T-helper 1 cell treated with Interleukin-12 subunit alpha and Interleukin-12 subunit beta and Interleukin-4 antibody, amounts not matched to agents 30 ng/mL and 1 ng/mL, for 36 hours (primary cell): ENCODE measurements at regions not wholly inside any gene's neighbourhood (a gene's known extent, or its start where the extent isn't known, plus 50 kb on each side); places are given as distances from the start of the nearest gene placed in this dataset.
"Not testable (repeated sequence)": the region's sequence is repeated elsewhere in the genome, so short reads cannot be mapped to it uniquely, and the experiment has no call there.

Experiments
- intact Hi-C: fragments of 100-400 bp; cut with micrococcal nuclease; formaldehyde crosslinking; loops from one replicate; pipeline ENCODE4 v1.15.1; 2024

DNA sequence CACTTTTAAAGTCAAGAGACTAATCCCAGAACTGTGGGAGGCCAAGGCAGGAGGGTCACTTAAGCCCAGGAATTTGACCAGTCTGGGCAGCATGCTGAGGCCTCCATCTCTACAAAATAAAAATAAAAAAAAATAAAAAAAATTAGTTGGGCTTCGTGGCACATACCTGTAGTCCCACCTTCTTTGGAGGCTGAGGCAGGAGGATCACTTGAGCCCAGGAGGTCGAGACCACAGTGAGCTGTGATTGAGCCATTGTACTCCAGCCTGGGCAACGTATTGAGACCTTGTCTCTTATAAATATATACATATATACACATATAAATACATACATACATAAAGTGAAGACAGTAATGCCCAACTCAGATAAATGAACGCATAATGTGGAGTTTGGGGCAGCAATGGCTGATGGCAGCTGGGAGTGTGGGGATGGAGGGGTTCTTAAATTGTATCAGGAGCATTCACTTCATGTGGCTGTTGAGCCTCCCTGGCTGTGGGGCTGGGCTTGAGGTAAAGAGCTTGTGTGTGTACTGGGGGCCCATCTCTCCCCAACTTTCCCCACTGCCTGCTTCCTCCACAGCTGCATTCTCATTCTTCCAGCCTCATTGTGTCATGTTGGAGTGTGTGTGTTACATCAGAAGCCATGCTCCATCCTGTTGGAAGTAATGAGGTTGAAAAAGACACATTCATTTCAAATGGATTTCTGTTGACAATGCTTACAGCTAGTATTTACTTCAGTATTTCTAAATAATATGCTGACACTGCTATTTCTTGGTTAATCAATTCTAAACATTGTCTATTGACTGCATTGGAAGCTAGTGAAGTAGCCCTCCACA is 96.5 kb upstream of the HS6ST1 start:
- intact Hi-C loops, result no loop called here

GRCh38 chr2:128415779-128416061 is 97.1 kb upstream of the HS6ST1 start:
- intact Hi-C loops, result no loop called here

GRCh38 chr2:128416109-128416785 is 97.6 kb upstream of the HS6ST1 start:
- intact Hi-C loops, result no loop called here

- intact Hi-C loops, result no loop called here
Observed at GRCh38 chr2:128416806-128417205, 98.1 kb upstream of the HS6ST1 start.

DNA sequence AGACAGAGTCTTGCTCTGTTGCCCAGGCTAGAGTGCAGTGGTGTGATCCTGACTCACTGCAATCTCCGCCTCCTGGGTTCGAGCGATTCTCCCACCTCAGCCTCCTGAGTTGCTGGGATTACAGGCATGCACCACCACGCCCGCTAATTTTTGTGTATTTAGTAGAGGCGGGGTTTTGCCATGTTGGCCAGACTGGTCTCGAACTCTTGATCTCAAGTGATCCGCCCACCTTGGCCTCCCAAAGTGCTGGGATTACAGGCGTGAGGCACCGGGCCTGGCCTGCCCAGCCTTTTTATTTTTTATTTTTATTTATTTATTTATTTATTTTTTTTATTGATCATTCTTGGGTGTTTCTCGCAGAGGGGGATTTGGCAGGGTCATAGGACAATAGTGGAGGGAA is 98.6 kb upstream of the HS6ST1 start:
- intact Hi-C loops, result not testable (repeated sequence)

- intact Hi-C loops, result no loop called here
Observed at GRCh38 chr2:128420131-128420530, 101.5 kb upstream of the HS6ST1 start.

GRCh38 chr2:128420776-128421175 is 102.1 kb upstream of the HS6ST1 start:
- intact Hi-C loops, result no loop called here

DNA sequence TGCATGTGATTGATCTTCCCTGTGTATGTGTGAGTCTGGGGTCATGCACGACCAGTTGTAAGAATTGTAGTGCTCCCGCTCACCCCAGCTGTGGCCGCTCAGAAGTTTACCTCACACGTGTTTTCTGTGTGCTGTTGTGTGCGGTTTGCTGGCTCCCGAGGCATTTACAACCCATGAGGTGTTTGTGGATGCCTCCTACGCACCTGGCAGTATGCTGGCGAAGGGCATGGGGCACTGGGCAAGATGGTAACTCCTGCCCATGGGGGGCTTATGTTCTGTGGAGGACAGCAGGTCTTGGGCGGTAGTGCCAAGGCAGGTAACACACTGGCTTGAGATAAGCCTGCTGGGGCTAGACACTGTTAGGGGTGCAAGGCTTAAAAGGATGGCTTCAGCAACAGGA is 102.6 kb upstream of the HS6ST1 start:
- intact Hi-C loops, result no loop called here

- intact Hi-C loops, result no loop called here
Observed at GRCh38 chr2:128421861-128422311, 103.2 kb upstream of the HS6ST1 start.

DNA sequence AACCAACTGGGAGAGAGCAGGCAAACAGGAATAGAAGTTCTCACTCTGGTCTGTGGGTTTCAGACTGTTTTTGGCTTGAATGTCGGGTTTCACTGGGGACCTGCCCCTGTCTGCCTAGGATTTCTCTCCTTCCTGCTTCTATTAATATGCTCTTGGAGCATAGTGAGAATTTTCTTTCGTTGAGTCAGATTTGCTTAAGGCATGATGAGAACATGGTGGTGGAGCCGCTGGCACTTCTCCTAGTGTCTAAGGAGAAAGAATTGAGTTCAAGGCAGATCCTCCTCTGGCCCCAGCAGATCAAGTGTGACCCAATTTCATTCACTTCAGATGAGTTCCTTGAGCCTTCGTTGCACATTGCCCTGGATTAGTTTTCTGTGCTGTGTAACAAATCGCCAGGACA is 103.9 kb upstream of the HS6ST1 start:
- intact Hi-C loops, result no loop called here

DNA sequence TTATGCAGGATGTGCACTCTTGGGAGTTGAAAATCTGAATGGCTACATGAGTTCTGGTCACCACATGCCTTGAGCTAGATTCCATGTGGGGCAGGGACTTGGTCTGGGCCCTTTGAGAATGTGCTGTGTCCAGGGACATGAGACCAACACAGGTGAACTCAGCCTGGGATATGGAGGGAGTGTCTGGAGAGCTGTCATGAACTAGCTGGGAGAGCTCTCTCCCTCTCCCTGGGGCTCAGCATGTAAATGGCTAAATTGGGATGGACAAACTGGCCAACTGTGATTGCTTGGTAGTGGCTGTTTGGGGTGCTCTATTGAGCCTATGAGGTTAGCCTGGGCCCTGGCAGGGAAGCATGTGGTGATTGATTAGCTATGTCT is 105.1 kb upstream of the HS6ST1 start:
- intact Hi-C loops, result no loop called here

GRCh38 chr2:128424406-128425171 is 105.9 kb upstream of the HS6ST1 start:
- intact Hi-C loops, result no loop called here

DNA sequence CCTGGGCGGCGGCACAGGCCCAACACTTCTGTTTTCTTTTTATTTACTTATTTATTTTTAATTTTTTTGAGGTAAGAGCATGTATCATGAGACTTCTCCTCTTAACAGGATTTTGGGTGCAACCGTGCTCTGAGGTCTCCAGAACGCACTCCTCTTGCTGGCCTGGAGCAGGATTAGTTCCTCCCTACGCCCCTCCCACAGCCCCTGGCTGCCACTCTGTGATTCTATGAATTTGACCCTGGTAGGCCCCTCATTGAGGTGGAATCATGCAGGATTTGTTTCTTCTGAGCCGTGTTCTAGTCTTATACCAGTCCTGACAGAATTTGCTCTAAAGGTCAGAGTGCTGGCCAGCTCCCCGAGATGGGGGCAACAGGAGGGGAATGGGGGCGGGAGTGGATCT is 106.5 kb upstream of the HS6ST1 start:
- intact Hi-C loops, result no loop called here

DNA sequence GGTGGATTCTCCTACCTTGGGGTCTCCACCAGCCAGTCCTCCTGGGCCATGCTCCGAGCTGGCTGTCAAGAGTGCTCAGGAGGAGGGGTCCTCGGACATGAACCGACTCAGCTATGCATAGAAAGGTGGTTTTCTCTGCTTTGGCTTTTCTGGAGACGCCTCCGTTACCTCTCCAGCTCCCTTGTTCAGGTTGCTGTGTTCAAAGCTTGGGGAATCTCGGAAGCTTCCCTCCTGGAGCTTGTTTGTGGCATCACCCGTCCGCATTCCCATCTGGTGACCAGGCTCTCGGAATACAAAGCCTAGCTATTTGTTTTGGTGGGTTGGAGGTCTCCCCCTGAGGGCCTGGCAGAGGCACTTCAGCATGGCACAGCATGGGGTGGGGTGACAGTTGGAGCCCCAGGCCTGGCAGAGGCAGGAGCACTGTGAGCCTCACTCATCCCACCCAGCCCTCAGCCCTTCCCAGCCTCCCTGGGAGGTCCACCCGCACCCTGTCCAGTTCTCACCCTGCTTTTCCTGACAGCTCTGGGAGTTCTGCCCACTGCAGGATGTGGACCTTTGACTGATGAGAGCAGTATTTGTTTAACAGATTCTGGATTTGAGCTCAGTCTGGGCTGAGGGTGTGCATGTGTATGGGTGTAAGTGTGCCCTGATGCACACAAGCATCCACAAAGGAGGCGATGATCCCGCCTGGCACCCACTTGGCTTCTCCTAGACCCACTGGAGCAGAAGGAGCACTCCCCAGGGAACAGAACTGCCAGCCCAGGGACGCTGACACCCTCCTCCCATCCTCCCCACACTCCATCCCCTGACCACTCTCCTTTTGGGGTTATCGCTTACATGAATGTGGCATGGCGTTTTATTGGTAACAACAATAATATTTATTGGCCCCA is 107.3 kb upstream of the HS6ST1 start:
- intact Hi-C loops, result no loop called here

DNA sequence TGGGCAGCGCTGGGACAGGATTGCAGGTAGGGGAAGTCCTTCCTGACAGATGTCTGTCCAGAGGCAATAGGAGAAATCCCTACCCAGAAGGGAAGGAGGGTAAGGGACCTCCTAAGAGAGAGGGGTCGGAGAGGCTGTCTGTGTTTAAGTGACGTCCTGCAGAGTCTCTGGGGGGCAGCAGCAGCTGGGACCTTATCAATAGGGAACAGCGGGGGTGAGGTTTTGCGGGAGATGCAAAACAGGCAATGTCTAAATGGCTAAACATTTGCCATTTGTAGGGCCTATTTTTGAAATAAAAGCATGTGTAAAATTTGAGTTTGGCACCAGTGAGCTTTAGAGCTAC is 108.7 kb upstream of the HS6ST1 start:
- intact Hi-C loops, result no loop called here

GRCh38 chr2:128428415-128428814 is 109.7 kb upstream of the HS6ST1 start:
- intact Hi-C loops, result no loop called here

DNA sequence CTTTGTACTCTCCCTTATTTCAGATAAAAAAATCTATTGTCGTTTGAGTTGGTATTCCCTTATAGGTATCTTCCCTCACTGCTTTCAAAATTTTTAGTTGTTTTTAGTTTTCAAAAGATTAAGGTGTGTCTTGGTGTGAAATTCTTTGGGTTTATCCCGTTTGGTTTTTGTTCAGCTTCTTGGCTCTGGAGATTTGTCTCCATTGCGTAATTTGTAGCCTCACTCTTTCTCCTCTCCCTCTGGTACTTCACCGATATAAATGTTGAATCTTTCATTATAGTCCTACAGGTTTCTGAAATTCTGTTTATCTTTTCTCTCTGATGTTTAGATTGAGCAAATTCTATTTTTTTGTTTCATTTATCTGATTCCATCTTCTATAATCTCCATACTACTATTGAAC is 113.8 kb upstream of the HS6ST1 start:
- intact Hi-C loops, result no loop called here

GRCh38 chr2:128433911-128434550 is 115.4 kb upstream of the HS6ST1 start:
- intact Hi-C loops, result no loop called here

DNA sequence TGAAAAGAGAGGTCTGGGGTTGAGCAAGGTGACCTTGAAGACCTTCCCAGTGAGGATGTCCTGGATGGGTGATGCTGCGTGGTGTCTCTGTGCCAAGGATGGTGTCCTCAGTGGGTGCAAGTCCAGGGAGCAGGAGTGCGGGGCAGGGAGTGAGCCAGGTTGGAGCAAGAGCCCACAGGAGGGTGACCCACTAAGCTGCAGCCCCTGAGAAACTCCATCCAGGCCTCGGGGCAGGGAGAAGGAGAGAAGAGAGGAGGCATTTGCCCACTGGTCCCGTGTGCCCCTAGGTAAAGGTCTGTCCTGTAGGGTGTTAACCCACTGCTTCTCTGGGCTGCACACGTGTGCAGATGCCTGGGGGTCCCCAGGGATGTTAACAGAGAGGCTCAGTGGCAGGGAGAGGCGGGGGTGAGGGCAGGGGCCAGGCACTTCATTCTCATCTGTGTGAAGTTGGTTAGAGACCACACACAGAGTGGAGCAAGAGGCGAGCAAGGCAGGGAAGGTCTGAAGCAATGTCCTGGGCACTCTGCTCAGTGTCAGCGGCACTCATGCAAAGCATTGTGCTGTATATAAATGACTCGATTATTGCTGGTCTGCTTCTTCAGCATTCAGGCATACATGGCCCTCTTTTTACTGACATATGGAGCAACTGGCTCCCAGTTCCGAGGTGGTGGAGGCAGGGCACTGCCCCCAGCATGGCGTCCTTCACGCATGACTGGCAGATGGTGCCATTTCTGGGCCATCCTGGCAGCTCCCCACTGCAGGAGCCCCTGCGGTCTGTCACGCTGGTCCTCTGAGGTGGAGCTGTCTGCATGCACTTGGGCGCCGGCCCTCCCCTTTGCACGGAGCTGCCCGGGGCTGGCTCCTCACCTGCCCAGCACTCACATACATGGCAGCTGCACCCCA is 117.2 kb upstream of the HS6ST1 start:
- intact Hi-C loops, result no loop called here
